ENCODE measurements at regions not wholly inside any gene's neighbourhood (a gene's known extent, or its start where the extent isn't known, plus 50 kb on each side); places are given as distances from the start of the nearest gene placed in this dataset.

- TF ChIP-seq CTCF (conservative IDR thresholded peaks at IDR 0.05; ENCODE audit: low read depth, low read length) (no peak), EZH2 (IDR thresholded peaks at IDR 0.05; ENCODE audit: low read length, unreplicated experiment) (no peak)
These were observed 570.6 kb upstream of the STXBP6 start for GRCh38 chr14:25620515-25620914.

Data from PC-3 (cell line).